ENCODE measurements at regions not wholly inside any gene's neighbourhood (a gene's known extent, or its start where the extent isn't known, plus 50 kb on each side); places are given as distances from the start of the nearest gene placed in this dataset.

- no peak for DNase-seq (ENCODE audit: low spot score)
Observed at GRCh38 chr18:43649649-43650357, 372.5 kb upstream of the SYT4 start.

- no peak for DNase-seq (ENCODE audit: low spot score)
Observed at GRCh38 chr18:43650426-43650825, 373.1 kb upstream of the SYT4 start.

DNA sequence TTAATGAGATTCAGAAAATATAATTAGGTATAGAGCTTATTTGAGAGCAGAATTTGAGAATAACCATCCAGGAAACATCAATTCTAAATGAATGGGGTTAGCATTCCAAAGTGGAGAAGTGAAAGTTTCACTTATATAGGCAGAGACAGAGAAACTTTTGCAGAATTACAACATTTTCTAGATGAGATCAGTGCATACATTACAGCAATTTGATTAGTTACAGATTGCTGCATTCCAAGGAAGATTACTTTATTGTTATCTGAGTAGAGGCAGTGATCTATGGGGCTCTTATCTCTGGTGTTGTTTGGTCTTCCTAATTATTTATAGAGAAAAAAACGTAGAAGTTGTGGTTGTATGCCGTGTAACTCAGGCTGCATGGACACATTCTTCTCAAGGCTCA lies 373.8 kb upstream of the SYT4 start:
- no peak for DNase-seq (ENCODE audit: low spot score)

DNA sequence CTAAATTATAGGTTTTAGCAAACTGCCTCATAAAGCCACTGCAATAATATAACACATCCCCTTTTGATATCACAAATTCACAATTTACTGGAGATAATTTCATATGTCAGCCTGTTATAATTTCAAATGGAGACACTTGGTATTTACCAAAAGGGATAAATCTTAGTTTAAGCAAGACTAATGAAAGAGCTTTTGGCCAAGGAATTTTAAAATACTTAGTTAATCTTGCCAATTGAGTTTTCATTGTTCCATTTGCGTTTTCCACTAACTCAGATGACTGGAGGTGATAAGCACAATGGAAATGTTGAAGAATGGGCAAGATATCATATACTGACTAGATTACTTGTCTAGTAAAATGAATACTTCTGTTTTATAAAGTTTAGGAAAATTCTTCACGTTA lies 379.3 kb upstream of the SYT4 start:
- no peak for DNase-seq (ENCODE audit: low spot score)

GRCh38 chr18:43661570-43661969 lies 384.3 kb upstream of the SYT4 start:
- DNase-seq (ENCODE audit: low spot score): no peak

DNA sequence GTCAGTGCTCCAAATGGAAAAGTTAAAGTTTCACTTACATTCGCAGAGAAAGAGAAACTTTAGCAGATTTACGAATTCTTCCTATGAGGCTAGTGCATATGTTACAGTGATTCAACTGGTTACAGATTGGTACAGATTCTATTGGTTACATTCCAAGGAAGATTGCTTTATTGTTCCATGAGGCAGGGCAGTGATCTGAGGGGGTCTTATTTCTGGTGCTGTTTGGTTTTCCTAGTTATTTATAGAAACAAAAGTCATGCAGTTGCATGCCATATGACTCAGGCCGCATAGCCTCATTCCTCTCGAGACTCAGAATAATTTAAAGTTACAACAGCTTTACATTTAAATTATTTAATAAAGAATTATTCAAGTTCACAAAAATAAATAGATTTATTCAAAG lies 385.4 kb upstream of the SYT4 start:
- no peak for DNase-seq (ENCODE audit: low spot score)

GRCh38 chr18:43663159-43663558 lies 385.9 kb upstream of the SYT4 start:
- no peak for DNase-seq (ENCODE audit: low spot score)

DNA sequence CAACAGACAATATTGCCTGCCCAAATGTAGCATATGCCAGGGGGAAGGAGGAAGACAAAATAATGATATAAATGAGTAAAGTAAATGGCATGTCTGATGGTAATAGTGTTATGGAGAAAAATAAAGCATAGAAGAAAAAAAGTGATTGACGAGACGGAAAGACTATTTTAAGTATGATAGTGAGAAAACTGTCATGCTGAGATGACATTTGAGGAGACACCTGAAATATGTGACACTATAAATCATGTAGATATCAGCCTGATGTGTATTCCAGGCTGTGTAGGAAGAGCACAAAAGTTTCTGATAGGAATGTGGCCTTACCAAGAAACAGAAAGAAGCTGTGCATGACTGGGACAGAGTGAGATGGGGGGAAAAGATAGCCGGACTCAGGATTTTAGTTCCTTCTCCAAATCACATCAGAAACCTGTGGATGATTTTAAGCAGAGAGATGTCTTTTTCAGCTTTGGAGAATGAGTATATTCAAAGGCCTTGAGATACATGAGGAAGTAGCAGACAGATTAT lies 387.3 kb upstream of the SYT4 start:
- no peak for DNase-seq (ENCODE audit: low spot score)

GRCh38 chr18:43665105-43665788 lies 388.0 kb upstream of the SYT4 start:
- DNase-seq (ENCODE audit: low spot score): no peak

DNA sequence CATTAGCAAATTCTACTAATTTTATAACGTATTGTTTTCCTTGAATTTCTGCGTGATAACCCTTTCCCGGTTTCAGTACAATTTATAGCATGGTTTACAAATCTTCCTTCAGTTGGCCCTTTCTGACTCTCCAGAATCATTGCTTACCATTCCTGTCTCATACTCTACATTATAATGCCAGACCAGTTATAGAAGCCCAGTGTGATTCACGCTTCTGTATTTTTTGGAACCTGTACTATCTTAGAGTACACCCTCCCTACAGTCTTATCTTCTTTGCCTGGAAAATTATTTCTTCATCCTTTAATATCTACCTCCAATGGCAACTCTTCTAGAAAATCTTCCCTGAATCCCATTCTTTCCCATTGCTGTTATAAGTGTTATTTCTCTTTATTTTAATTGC lies 391.6 kb upstream of the SYT4 start:
- no peak for DNase-seq (ENCODE audit: low spot score)

DNA sequence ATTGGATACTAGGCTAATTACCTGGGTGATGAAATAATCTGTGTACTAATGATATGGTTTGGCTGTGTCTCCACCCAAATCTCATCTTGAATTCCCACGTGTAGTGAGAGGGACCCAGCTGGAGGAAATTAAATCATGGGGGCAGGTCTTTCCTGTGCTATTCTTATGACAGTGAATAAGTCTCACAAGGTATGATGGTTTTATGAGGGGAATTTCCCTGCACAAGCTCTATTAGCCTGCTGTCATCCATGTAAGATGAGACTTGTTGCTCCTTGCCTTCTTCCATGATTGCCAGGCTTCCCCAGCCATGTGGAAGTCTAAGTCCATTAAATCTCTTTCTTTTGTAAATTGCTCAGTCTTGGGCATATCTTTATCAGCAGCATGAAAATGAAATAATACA lies 394.1 kb upstream of the SYT4 start:
- no peak for DNase-seq (ENCODE audit: low spot score)

GRCh38 chr18:43680096-43680495 lies 402.8 kb upstream of the SYT4 start:
- DNase-seq (ENCODE audit: low spot score): no peak

DNA sequence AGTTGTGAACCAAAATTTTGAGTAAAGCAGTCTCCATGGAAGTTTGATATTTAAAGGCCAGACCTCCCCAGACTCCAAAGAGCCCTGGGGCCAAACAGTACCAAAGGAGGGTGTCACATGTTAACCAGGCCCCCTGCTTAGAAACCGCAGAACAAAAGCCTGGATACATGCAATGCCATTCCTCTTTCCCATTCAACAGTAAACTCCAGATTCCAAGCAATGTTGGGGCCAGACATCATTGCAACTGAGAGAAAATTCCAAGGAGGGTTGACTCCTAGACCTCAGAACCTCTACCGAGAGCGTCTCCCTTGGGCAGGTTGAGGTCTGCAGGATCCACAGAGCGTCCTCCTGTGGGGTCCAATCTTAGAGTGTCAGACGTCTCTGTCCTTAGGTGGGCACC lies 404.4 kb upstream of the SYT4 start:
- no peak for DNase-seq (ENCODE audit: low spot score)

DNA sequence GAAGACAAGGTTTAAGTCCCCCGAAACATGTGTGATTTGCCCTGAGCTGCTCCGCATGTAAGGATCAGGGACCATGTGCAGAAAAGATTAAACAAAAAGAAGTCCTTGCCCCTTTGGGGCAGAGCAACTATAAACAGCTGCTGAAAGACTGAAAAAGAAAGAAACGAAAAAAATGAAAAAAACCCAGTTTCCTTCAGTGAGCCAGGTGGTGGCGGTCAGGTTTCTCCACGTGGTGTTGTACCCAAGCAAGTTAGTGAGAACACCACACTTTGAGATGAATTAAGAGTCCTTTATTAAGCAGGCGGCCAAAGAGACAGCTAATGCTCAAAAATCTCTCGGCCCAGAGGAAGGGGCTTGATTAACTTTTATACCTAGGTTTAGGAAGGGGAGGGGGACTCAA lies 404.9 kb upstream of the SYT4 start:
- no peak for DNase-seq (ENCODE audit: low spot score)

DNA sequence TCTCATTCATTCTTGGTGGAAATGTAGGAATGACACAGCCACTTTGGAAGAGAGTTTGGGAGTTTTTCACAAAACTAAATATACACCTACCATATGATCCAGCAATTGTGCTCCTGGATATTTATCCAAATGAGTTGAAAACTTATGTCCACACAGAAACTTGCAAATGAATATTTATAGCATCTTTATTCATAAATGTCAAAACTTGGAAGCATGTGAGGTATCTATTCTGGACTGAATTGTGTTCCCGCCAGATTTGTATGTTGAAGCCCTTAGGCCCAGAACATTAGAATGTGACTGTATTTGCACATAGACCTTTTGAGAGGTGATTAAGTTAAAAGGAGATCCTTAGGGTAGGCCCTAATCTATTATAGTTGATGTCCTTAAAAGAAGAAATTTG lies 409.4 kb upstream of the SYT4 start:
- no peak for DNase-seq (ENCODE audit: low spot score)

- DNase-seq (ENCODE audit: low spot score): no peak
Observed at GRCh38 chr18:43692099-43692690, 414.9 kb upstream of the SYT4 start.

GRCh38 chr18:43702399-43702798 lies 425.1 kb upstream of the SYT4 start:
- DNase-seq (ENCODE audit: low spot score): no peak

GRCh38 chr18:43703050-43703449 lies 425.8 kb upstream of the SYT4 start:
- no peak for DNase-seq (ENCODE audit: low spot score)

DNA sequence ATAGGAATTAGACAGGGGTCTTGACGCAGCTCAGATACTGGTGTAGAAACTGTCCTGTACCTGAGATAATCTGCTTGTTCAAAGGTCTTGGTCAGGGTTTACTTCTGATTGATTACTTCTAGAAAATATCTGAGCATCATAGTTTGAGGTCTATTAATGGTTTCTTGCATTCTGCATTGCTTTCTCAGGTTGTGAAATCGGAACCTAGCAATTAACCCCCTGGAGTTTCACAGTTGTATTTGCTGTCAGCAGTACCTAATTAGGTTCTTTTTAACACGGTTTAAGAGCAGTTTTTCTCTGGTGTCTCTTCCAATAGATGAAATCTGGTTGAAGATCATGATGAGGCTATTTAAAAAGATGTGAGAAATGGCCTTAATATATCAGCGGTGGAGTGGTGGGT lies 428.6 kb upstream of the SYT4 start:
- DNase-seq (ENCODE audit: low spot score): no peak

DNA sequence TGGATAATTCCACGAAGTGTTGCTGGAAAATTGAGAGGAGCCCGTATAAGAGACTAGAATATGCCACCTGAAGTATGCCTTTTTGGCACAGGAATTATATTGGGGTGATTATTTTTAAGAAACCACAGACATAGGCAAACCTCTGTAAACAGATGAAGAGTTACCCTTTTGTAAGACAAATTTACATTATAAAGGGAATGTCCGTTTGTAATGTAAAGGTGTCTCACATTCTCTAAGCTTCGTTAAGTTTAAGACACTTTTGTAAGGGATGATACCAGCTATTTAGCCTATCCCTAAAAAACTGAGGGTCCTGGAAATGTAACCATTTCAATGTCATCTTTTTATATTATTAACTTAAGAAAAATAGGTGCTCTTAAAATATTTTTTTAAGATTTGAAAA lies 432.8 kb upstream of the SYT4 start:
- DNase-seq (ENCODE audit: low spot score): no peak

GRCh38 chr18:43714343-43715010 lies 437.2 kb upstream of the SYT4 start:
- no peak for DNase-seq (ENCODE audit: low spot score)

DNA sequence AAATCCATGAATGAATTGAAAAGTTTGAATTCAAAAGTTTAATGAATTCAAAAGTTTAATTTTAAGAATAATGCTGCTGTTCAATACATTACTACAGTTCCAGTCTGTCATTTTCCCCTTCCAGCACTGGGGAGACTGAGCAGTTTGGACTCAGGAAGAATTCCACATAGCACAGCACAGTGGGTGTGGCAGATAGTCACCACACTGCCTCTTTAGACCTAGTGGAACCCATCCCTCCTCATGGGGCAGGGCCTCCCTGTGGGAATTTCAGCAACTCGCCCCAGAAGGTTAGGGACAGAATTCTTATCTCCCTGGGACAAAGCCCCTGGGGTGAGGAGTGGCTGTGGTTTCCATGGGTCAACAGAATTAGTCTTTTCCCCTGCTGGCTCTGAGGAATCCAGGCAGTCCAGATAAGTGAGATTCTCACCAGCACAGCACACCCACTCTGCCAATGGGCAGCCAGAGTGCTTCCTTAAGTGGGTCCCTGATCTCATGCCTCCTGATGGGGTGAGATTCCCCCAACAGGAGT lies 442.0 kb upstream of the SYT4 start:
- no peak for DNase-seq (ENCODE audit: low spot score)

DNA sequence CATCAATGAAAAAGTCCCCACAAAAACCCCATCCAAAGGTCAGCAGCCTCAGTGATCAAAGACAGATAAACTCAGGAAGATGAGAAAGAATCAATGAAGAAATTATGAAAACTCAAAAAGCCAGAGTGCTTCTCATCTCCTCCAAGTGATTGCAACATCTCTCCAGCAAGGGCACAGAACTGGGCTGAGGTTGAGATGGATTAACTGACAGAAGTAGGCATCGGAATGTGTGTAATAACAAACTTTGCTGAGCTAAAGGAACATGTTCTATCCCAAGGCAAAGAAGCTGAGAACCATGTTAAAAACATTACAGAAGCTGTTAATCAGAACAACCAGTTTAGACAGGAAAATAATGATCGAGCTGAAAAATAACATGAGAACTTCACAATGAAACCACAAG lies 442.8 kb upstream of the SYT4 start:
- DNase-seq (ENCODE audit: low spot score): no peak
